VCaP (cell line): ENCODE measurements at regions not wholly inside any gene's neighbourhood (a gene's known extent, or its start where the extent isn't known, plus 50 kb on each side); places are given as distances from the start of the nearest gene placed in this dataset.
"Not testable (repeated sequence)": the region's sequence is repeated elsewhere in the genome, so short reads cannot be mapped to it uniquely, and the experiment has no call there.

Experiments used
- H3K27ac ChIP-seq: fragments of 450-650 bp; 2 replicates; pipeline ENCODE4 v1.5.1; 2017
- TF ChIP-seq, protein P1 (sequence below): fragments of 450-650 bp; conservative IDR thresholded peaks from 2 replicates; pipeline ENCODE4 v1.5.1; 2017; ENCODE audit warnings: mild to moderate bottlenecking, moderate library complexity

DNA sequence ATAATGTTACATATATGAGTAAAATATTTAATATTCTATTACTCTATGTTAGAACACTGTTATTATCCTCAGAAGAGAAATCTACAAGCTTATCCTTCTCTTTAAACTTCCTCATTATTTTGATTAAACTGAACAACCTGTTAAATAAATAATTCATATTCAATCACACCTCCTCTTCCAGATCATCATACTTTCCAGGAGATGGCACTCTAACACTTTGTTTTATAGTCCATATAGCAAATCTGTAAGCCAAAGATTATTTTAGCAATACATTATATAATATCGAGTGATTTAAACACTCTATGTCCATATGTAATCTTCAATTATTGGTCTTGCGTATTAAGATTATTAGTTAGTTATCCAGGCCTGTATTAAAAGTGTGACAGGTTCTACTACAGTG lies 694.1 kb downstream of the ANKRD7 start:
- TF ChIP-seq, protein P1, sequence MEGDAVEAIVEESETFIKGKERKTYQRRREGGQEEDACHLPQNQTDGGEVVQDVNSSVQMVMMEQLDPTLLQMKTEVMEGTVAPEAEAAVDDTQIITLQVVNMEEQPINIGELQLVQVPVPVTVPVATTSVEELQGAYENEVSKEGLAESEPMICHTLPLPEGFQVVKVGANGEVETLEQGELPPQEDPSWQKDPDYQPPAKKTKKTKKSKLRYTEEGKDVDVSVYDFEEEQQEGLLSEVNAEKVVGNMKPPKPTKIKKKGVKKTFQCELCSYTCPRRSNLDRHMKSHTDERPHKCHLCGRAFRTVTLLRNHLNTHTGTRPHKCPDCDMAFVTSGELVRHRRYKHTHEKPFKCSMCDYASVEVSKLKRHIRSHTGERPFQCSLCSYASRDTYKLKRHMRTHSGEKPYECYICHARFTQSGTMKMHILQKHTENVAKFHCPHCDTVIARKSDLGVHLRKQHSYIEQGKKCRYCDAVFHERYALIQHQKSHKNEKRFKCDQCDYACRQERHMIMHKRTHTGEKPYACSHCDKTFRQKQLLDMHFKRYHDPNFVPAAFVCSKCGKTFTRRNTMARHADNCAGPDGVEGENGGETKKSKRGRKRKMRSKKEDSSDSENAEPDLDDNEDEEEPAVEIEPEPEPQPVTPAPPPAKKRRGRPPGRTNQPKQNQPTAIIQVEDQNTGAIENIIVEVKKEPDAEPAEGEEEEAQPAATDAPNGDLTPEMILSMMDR = peak; percentile 77
- H3K27ac ChIP-seq = no peak overlapping the region

DNA sequence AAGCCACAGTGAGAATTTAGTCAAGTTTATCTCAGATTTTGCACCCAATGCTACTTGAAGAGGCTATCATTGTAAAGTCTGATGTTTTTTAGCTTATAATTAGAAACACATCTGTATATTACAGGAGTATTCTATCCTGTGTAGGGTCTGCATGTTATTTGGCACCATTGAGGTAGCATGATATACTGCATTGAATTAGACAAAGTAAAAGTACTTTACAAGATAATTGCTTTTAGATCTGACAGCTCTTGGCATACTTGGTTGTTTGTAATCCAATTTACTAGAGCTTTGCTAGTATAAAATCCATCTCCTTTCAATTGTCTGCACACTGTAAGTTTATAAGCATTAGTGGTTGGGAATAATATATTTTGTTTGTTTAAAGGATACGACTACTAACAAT lies 714.3 kb downstream of the ANKRD7 start:
- TF ChIP-seq, protein P1 = no peak
- no peak overlapping the region for H3K27ac ChIP-seq

DNA sequence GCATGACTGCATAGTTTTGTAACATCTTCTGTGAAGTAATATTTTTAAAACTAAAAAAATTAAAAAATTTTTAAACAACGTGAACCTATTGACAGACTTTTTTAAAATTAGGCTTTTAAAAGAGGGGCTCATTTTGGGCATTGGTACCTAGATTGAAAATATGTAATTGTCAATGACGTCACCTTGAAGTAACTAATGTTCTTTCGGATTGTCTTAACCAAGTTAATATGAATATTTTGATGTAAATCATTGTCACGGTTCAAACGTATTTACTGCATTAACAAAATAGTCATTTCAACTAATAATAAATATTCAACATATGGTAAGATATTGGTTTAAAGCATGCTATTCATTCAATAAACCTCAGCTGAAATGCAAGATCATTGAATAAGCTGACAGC lies 719.8 kb downstream of the ANKRD7 start:
- H3K27ac ChIP-seq = no peak overlapping the region
- TF ChIP-seq, protein P1 = no peak

DNA sequence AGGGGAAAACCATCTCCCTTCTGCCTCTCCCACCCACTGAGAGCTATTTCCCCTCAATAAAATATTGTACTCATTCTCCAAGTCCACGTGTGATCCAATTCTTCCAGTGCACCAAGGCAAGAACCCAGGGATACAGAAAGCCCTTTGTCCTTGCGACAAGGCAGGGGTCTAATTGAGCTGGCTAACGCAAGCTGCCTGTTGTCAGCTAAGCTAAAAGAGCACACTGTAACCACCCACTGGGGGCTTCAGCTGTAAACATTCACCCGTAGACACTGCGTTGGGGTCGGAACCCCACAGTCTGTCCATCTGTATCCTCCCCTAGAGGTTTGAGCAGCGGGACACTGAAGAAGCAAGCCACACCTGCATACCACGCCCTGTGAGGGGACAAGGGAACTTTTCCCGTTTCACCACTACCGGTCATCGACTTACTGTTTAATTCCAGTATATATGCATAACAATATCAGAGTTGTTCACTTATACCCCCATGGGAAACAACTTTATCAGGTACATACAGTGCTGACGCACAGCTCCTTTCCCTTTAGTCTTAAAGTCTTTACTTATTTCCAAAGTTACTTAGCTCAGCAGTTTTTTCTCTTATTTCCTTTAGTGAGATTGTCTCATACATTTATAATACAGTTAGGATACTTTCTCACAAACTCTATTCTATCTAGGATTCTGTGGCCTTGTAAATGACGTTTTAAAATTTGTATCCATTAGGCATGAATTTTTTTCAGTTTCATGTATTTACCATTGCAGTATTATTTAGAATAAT lies 721.6 kb downstream of the ANKRD7 start:
- H3K27ac ChIP-seq = no peak overlapping the region
- TF ChIP-seq, protein P1 = no peak

DNA sequence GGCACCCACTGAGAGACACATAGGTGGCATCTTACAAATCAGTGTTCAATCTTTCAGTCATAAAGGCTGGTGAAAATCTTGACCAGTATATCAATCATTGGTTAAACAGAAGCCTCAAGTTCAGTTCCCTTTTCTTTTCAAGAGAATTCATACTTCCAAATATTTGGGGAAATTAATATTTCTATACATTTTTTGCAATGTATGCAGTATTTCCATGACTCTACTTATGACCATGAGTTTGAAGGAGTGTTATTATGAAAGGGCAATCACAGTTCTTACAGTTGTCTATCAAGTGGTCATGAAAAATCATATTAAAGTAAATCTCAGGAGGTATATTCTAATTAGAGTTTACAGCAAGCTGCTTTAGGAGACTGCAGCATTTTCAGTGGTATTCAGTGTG lies 724.0 kb downstream of the ANKRD7 start:
- H3K27ac ChIP-seq = no peak overlapping the region
- TF ChIP-seq, protein P1 = no peak

DNA sequence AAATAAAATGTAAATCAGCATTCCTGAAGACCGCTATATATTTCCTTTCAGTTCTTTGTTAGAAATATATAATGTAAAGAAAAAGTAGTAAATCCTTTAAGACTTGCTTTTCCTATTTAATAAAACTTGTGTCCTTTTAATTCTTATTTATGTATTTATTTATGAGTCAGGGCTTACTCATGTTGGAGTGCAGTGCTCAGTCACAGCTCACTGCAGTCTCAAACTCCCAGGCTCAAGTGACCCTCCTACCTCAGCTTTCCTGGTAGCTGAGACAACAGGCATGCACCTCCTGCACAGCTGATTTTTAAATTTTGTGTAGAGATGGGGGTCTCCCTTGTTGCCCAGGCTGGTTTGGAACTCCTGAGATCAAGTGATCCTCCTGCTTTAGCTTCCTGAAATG lies 724.5 kb downstream of the ANKRD7 start:
- TF ChIP-seq, protein P1 = no peak
- no peak overlapping the region for H3K27ac ChIP-seq

DNA sequence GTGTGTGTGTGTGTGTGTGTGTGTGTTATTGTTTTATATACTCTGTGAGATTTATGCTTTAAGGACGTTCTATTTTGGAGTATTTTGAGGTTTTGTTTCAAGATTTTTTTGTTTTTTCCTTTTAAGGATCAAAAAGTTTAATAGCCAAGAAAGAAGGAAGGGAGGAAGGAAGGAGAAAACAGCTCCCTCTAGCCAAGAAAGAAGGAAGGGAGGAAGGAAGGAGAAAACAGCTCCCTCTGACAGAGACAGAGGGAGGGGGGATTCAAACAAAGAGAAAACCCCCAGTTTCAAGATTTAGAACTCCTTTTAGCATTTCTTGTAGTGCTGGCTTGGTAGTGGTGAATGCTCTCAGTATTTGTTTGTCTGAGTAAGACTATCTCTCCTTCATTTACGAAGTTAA lies 731.8 kb downstream of the ANKRD7 start:
- not testable (repeated sequence) for H3K27ac ChIP-seq

DNA sequence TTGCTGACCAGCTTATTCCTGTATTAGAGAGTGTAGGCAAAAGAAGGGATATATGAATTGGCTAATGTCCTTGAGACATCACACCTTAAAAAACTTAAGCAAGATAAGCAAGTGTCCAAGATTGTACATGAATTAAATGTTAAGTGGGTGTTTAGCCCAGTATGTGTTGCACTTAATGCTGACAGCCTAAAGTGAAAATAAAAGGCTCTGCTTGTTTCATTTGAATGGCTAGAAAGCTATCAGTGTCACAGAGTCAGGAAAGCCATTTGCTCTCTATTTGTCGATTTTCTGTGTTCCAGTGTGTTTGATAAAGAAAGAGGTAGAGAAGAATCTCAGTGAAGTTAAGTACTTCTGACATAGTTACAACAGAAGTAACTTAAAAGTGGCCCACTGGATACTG lies 744.9 kb downstream of the ANKRD7 start:
- TF ChIP-seq, protein P1 = no peak
- no peak overlapping the region for H3K27ac ChIP-seq
